ENCODE measurements at regions not wholly inside any gene's neighbourhood (a gene's known extent, or its start where the extent isn't known, plus 50 kb on each side); places are given as distances from the start of the nearest gene placed in this dataset.
A peak's percentile ranks its signal among the peaks of the same experiment; 100 is the strongest.

- H3K23ac ChIP-seq (ENCODE audit: low read length in 2 of 2): no peak overlapping the region
- H3K27me3 ChIP-seq (ENCODE audit: control insufficient read depth in 1 of 2, insufficient read depth in 1 of 2, low read length in 2 of 2): no peaks in the 10 kb centered on the region
- DNase-seq: no peak
- H2AK5ac ChIP-seq (ENCODE audit: low read length, severe bottlenecking): no peak overlapping the region
- peak overlapping the region; percentile 95 for H3K9ac ChIP-seq (ENCODE audit: low read length)
- no peak overlapping the region for H3K4me3 ChIP-seq (ENCODE audit: insufficient read depth in 1 of 2, low read depth in 1 of 2, low read length in 2 of 2)
- no peak overlapping the region for H3K27ac ChIP-seq (ENCODE audit: low read length, poor library complexity, severe bottlenecking)
- H2AFZ ChIP-seq (ENCODE audit: low read depth, low read length): no peak overlapping the region
- no peaks in the 10 kb centered on the region for H3K4me1 ChIP-seq (ENCODE audit: control insufficient read depth, insufficient read depth, low read depth, low read length)
- H3K18ac ChIP-seq (ENCODE audit: low read depth in 1 of 2, low read length in 2 of 2): no peak overlapping the region
- H2BK120ac ChIP-seq (ENCODE audit: low read depth, low read length): no peak overlapping the region
- H2BK5ac ChIP-seq (ENCODE audit: low read depth, low read length, poor library complexity, severe bottlenecking): no peak overlapping the region
- no peaks in the 10 kb centered on the region for H3K9me3 ChIP-seq (ENCODE audit: control insufficient read depth, low read length)
- no peak overlapping the region for H2BK12ac ChIP-seq (ENCODE audit: low read length in 2 of 2)
- 84% methylated on average over 10 of the region's 10 CpGs for WGBS
- no peaks in the 10 kb centered on the region for H3K36me3 ChIP-seq (ENCODE audit: control insufficient read depth in 1 of 2, insufficient read depth in 2 of 2, low read depth in 1 of 2, low read length in 2 of 2)
- H2BK15ac ChIP-seq (ENCODE audit: low read depth, poor library complexity, severe bottlenecking): no peak overlapping the region
- H3K4ac ChIP-seq (ENCODE audit: low read depth in 1 of 2, low read length in 2 of 2): no peak overlapping the region
- no peaks in the 10 kb centered on the region for H3K79me1 ChIP-seq (replicated peaks; ENCODE audit: low read length, poor library complexity, severe bottlenecking)
- no peak overlapping the region for H3K4me2 ChIP-seq (ENCODE audit: low read length, poor library complexity, severe bottlenecking)
- H3K14ac ChIP-seq (ENCODE audit: low read length in 2 of 2): no peak overlapping the region
- H4K8ac ChIP-seq (ENCODE audit: low read length): no peak overlapping the region
- no peak overlapping the region for H4K91ac ChIP-seq (ENCODE audit: low read length)
These were observed 589.9 kb upstream of the MGMT start for GRCh38 chr10:128877141-128877540.

- no peak overlapping the region for H2BK15ac ChIP-seq (ENCODE audit: low read depth, poor library complexity, severe bottlenecking)
- no peaks in the 10 kb centered on the region for H3K9me3 ChIP-seq (ENCODE audit: control insufficient read depth, low read length)
- H2BK12ac ChIP-seq (ENCODE audit: low read length in 2 of 2): no peak overlapping the region
- H3K27me3 ChIP-seq (ENCODE audit: control insufficient read depth in 1 of 2, insufficient read depth in 1 of 2, low read length in 2 of 2): no peaks in the 10 kb centered on the region
- H4K8ac ChIP-seq (ENCODE audit: low read length): no peak overlapping the region
- no peak overlapping the region for H3K23ac ChIP-seq (ENCODE audit: low read length in 2 of 2)
- H3K18ac ChIP-seq (ENCODE audit: low read depth in 1 of 2, low read length in 2 of 2): no peak overlapping the region
- no peak overlapping the region for H3K27ac ChIP-seq (ENCODE audit: low read length, poor library complexity, severe bottlenecking)
- no peaks in the 10 kb centered on the region for H3K79me1 ChIP-seq (replicated peaks; ENCODE audit: low read length, poor library complexity, severe bottlenecking)
- H3K36me3 ChIP-seq (ENCODE audit: control insufficient read depth in 1 of 2, insufficient read depth in 2 of 2, low read depth in 1 of 2, low read length in 2 of 2): no peaks in the 10 kb centered on the region
- H3K4me3 ChIP-seq (ENCODE audit: insufficient read depth in 1 of 2, low read depth in 1 of 2, low read length in 2 of 2): peak overlapping the region in 1 of 2 experiments; percentile 12
- H2AFZ ChIP-seq (ENCODE audit: low read depth, low read length): no peak overlapping the region
- H2AK5ac ChIP-seq (ENCODE audit: low read length, severe bottlenecking): no peak overlapping the region
- no peak overlapping the region for H3K9ac ChIP-seq (ENCODE audit: low read length)
- no peak overlapping the region for H3K4ac ChIP-seq (ENCODE audit: low read depth in 1 of 2, low read length in 2 of 2)
- H3K4me2 ChIP-seq (ENCODE audit: low read length, poor library complexity, severe bottlenecking): no peak overlapping the region
- H2BK5ac ChIP-seq (ENCODE audit: low read depth, low read length, poor library complexity, severe bottlenecking): no peak overlapping the region
- no peak overlapping the region for H3K14ac ChIP-seq (ENCODE audit: low read length in 2 of 2)
- H2BK120ac ChIP-seq (ENCODE audit: low read depth, low read length): no peak overlapping the region
- DNase-seq: no peak
- no peak overlapping the region for H4K91ac ChIP-seq (ENCODE audit: low read length)
- no peaks in the 10 kb centered on the region for H3K4me1 ChIP-seq (ENCODE audit: control insufficient read depth, insufficient read depth, low read depth, low read length)
- WGBS: 81% methylated on average over 7 of the region's 7 CpGs
These were observed 589.1 kb upstream of the MGMT start for GRCh38 chr10:128877936-128878335.

GRCh38 chr10:128879030-128879429, 588.0 kb upstream of the MGMT start:
- Histone ChIP-seq H3K4me1 (ENCODE audit: control insufficient read depth, insufficient read depth, low read depth, low read length) (no peaks in the 10 kb centered on the region), H3K23ac (ENCODE audit: low read length in 2 of 2) (no peak overlapping the region), H2BK12ac (ENCODE audit: low read length in 2 of 2) (no peak overlapping the region), H3K36me3 (ENCODE audit: control insufficient read depth in 1 of 2, insufficient read depth in 2 of 2, low read depth in 1 of 2, low read length in 2 of 2) (no peaks in the 10 kb centered on the region), H3K9ac (ENCODE audit: low read length) (no peak overlapping the region), H3K14ac (ENCODE audit: low read length in 2 of 2) (no peak overlapping the region), H2BK5ac (ENCODE audit: low read depth, low read length, poor library complexity, severe bottlenecking) (no peak overlapping the region), H4K91ac (ENCODE audit: low read length) (no peak overlapping the region), H3K79me1 (replicated peaks; ENCODE audit: low read length, poor library complexity, severe bottlenecking) (no peaks in the 10 kb centered on the region), H3K27ac (ENCODE audit: low read length, poor library complexity, severe bottlenecking) (no peak overlapping the region), H2BK120ac (ENCODE audit: low read depth, low read length) (no peak overlapping the region), H2AFZ (ENCODE audit: low read depth, low read length) (no peak overlapping the region), H3K9me3 (ENCODE audit: control insufficient read depth, low read length) (no peaks in the 10 kb centered on the region), H3K4ac (ENCODE audit: low read depth in 1 of 2, low read length in 2 of 2) (no peak overlapping the region), H3K4me2 (ENCODE audit: low read length, poor library complexity, severe bottlenecking) (no peak overlapping the region), H2BK15ac (ENCODE audit: low read depth, poor library complexity, severe bottlenecking) (no peak overlapping the region), H3K4me3 (ENCODE audit: insufficient read depth in 1 of 2, low read depth in 1 of 2, low read length in 2 of 2) (no peak overlapping the region), H3K27me3 (ENCODE audit: control insufficient read depth in 1 of 2, insufficient read depth in 1 of 2, low read length in 2 of 2) (no peaks in the 10 kb centered on the region), H4K8ac (ENCODE audit: low read length) (no peak overlapping the region), H2AK5ac (ENCODE audit: low read length, severe bottlenecking) (no peak overlapping the region), H3K18ac (ENCODE audit: low read depth in 1 of 2, low read length in 2 of 2) (no peak overlapping the region)
- DNase-seq: no peak
- 61% methylated on average over 3 of the region's 3 CpGs for WGBS

GRCh38 chr10:128879441-128880140, 587.5 kb upstream of the MGMT start:
- WGBS: 70% methylated on average over 4 of the region's 4 CpGs
- Histone ChIP-seq H3K23ac (ENCODE audit: low read length in 2 of 2) (no peak overlapping the region), H3K4me2 (ENCODE audit: low read length, poor library complexity, severe bottlenecking) (no peak overlapping the region)

More at GRCh38 chr10:128879441-128880140, 587.5 kb upstream of the MGMT start:
- H4K91ac ChIP-seq (ENCODE audit: low read length): no peak overlapping the region
- no peaks in the 10 kb centered on the region for H3K9me3 ChIP-seq (ENCODE audit: control insufficient read depth, low read length)
- H3K27me3 ChIP-seq (ENCODE audit: control insufficient read depth in 1 of 2, insufficient read depth in 1 of 2, low read length in 2 of 2): no peaks in the 10 kb centered on the region
- H3K79me1 ChIP-seq (replicated peaks; ENCODE audit: low read length, poor library complexity, severe bottlenecking): no peaks in the 10 kb centered on the region
- H2BK120ac ChIP-seq (ENCODE audit: low read depth, low read length): no peak overlapping the region
- no peaks in the 10 kb centered on the region for H3K4me1 ChIP-seq (ENCODE audit: control insufficient read depth, insufficient read depth, low read depth, low read length)
- H3K4me3 ChIP-seq (ENCODE audit: insufficient read depth in 1 of 2, low read depth in 1 of 2, low read length in 2 of 2): no peak overlapping the region
- H3K9ac ChIP-seq (ENCODE audit: low read length): no peak overlapping the region
- no peak overlapping the region for H2BK15ac ChIP-seq (ENCODE audit: low read depth, poor library complexity, severe bottlenecking)
- no peak overlapping the region for H2AK5ac ChIP-seq (ENCODE audit: low read length, severe bottlenecking)
- H2BK12ac ChIP-seq (ENCODE audit: low read length in 2 of 2): no peak overlapping the region
- no peak for DNase-seq
- H3K14ac ChIP-seq (ENCODE audit: low read length in 2 of 2): no peak overlapping the region
- H3K27ac ChIP-seq (ENCODE audit: low read length, poor library complexity, severe bottlenecking): no peak overlapping the region
- H3K4ac ChIP-seq (ENCODE audit: low read depth in 1 of 2, low read length in 2 of 2): no peak overlapping the region
- H2AFZ ChIP-seq (ENCODE audit: low read depth, low read length): no peak overlapping the region
- no peaks in the 10 kb centered on the region for H3K36me3 ChIP-seq (ENCODE audit: control insufficient read depth in 1 of 2, insufficient read depth in 2 of 2, low read depth in 1 of 2, low read length in 2 of 2)
- no peak overlapping the region for H4K8ac ChIP-seq (ENCODE audit: low read length)
- no peak overlapping the region for H2BK5ac ChIP-seq (ENCODE audit: low read depth, low read length, poor library complexity, severe bottlenecking)
- no peak overlapping the region for H3K18ac ChIP-seq (ENCODE audit: low read depth in 1 of 2, low read length in 2 of 2)

Measured in mesenchymal stem cell (in vitro differentiated cells and primary cell).